ENCODE measurements at regions not wholly inside any gene's neighbourhood (a gene's known extent, or its start where the extent isn't known, plus 50 kb on each side); places are given as distances from the start of the nearest gene placed in this dataset.
"Not testable (repeated sequence)": the region's sequence is repeated elsewhere in the genome, so short reads cannot be mapped to it uniquely, and the experiment has no call there.

- DNase-seq (ENCODE audit: low spot score): no peak
Observed at GRCh38 chr2:133977405-133977804, 276.5 kb upstream of the MGAT5 start.

- DNase-seq (ENCODE audit: low spot score): no peak
Observed at GRCh38 chr2:133982256-133982655, 271.6 kb upstream of the MGAT5 start.

- DNase-seq (ENCODE audit: low spot score): no peak
Observed at GRCh38 chr2:133985563-133985962, 268.3 kb upstream of the MGAT5 start.

GRCh38 chr2:133986081-133986837 is 267.6 kb upstream of the MGAT5 start:
- no peak for DNase-seq (ENCODE audit: low spot score)

GRCh38 chr2:133986881-133987795 is 266.7 kb upstream of the MGAT5 start:
- no peak for DNase-seq (ENCODE audit: low spot score)

- DNase-seq (ENCODE audit: low spot score): no peak
Observed at GRCh38 chr2:133988316-133988891, 265.5 kb upstream of the MGAT5 start.

- DNase-seq (ENCODE audit: low spot score): no peak
Observed at GRCh38 chr2:133991606-133992168, 262.2 kb upstream of the MGAT5 start.

GRCh38 chr2:133992454-133992853 is 261.4 kb upstream of the MGAT5 start:
- DNase-seq (ENCODE audit: low spot score): no peak

- DNase-seq (ENCODE audit: low spot score): no peak
Observed at GRCh38 chr2:133993160-133993559, 260.7 kb upstream of the MGAT5 start.

- not testable (repeated sequence) for DNase-seq (ENCODE audit: low spot score)
Observed at GRCh38 chr2:133998726-133999125, 255.1 kb upstream of the MGAT5 start.

- no peak for DNase-seq (ENCODE audit: low spot score)
Observed at GRCh38 chr2:134002391-134002790, 251.5 kb upstream of the MGAT5 start.

GRCh38 chr2:134002921-134003320 is 251.0 kb upstream of the MGAT5 start:
- DNase-seq (ENCODE audit: low spot score): no peak

- no peak for DNase-seq (ENCODE audit: low spot score)
Observed at GRCh38 chr2:134004467-134004866, 249.4 kb upstream of the MGAT5 start.

GRCh38 chr2:134008837-134009236 is 245.0 kb upstream of the MGAT5 start:
- DNase-seq (ENCODE audit: low spot score): no peak

GRCh38 chr2:134009440-134009839 is 244.4 kb upstream of the MGAT5 start:
- DNase-seq (ENCODE audit: low spot score): no peak

GRCh38 chr2:134009906-134010305 is 244.0 kb upstream of the MGAT5 start:
- DNase-seq (ENCODE audit: low spot score): not testable (repeated sequence)

- no peak for DNase-seq (ENCODE audit: low spot score)
Observed at GRCh38 chr2:134011936-134012586, 241.8 kb upstream of the MGAT5 start.

GRCh38 chr2:134014196-134014960 is 239.5 kb upstream of the MGAT5 start:
- DNase-seq (ENCODE audit: low spot score): no peak

- DNase-seq (ENCODE audit: low spot score): no peak
Observed at GRCh38 chr2:134019871-134020270, 234.0 kb upstream of the MGAT5 start.

- no peak for DNase-seq (ENCODE audit: low spot score)
Observed at GRCh38 chr2:134020608-134021007, 233.3 kb upstream of the MGAT5 start.

Measured in germinal center (tissue), 1 donor.